HG03520 (cell line): ENCODE measurements at regions not wholly inside any gene's neighbourhood (a gene's known extent, or its start where the extent isn't known, plus 50 kb on each side); places are given as distances from the start of the nearest gene placed in this dataset.
"Not testable (repeated sequence)": the region's sequence is repeated elsewhere in the genome, so short reads cannot be mapped to it uniquely, and the experiment has no call there.

ENCODE experiments used
- ATAC-seq: cut with Tn5 transposase; IDR thresholded peaks from one replicate; pipeline ENCODE4 v1.9.1; 2021; ENCODE audit warnings: mild to moderate bottlenecking, moderate library complexity; ENCODE audit not compliant: unreplicated experiment

GRCh38 chr10:4279655-4280054 lies 494.6 kb upstream of the KLF6 start:
- ATAC-seq: no peak

- ATAC-seq: no peak
Measured at GRCh38 chr10:4278186-4278585, 493.2 kb upstream of the KLF6 start.

GRCh38 chr10:4276151-4276550 lies 491.1 kb upstream of the KLF6 start:
- no peak for ATAC-seq

- not testable (repeated sequence) for ATAC-seq
Measured at GRCh38 chr10:4274671-4275070, 489.7 kb upstream of the KLF6 start.

- no peak for ATAC-seq
Measured at GRCh38 chr10:4271193-4271592, 486.2 kb upstream of the KLF6 start.

- ATAC-seq: no peak
Measured at GRCh38 chr10:4270116-4270515, 485.1 kb upstream of the KLF6 start.

- ATAC-seq: not testable (repeated sequence)
Measured at GRCh38 chr10:4268490-4268889, 483.5 kb upstream of the KLF6 start.

GRCh38 chr10:4267086-4267773 lies 482.2 kb upstream of the KLF6 start:
- no peak for ATAC-seq

GRCh38 chr10:4266416-4267085 lies 481.5 kb upstream of the KLF6 start:
- no peak for ATAC-seq

- no peak for ATAC-seq
Measured at GRCh38 chr10:4265964-4266363, 481.0 kb upstream of the KLF6 start.

GRCh38 chr10:4264209-4264865 lies 479.3 kb upstream of the KLF6 start:
- no peak for ATAC-seq

GRCh38 chr10:4263601-4263921 lies 478.6 kb upstream of the KLF6 start:
- no peak for ATAC-seq

GRCh38 chr10:4262870-4263600 lies 478.0 kb upstream of the KLF6 start:
- ATAC-seq: no peak

GRCh38 chr10:4262449-4262848 lies 477.4 kb upstream of the KLF6 start:
- ATAC-seq: no peak

- ATAC-seq: no peak
Measured at GRCh38 chr10:4260483-4261124, 475.6 kb upstream of the KLF6 start.

- no peak for ATAC-seq
Measured at GRCh38 chr10:4257939-4258465, 473.0 kb upstream of the KLF6 start.

GRCh38 chr10:4256971-4257370 lies 472.0 kb upstream of the KLF6 start:
- ATAC-seq: no peak

- no peak for ATAC-seq
Measured at GRCh38 chr10:4255751-4256150, 470.7 kb upstream of the KLF6 start.

- no peak for ATAC-seq
Measured at GRCh38 chr10:4254101-4254994, 469.3 kb upstream of the KLF6 start.

GRCh38 chr10:4252701-4253100 lies 467.7 kb upstream of the KLF6 start:
- no peak for ATAC-seq
